ENCODE measurements at regions not wholly inside any gene's neighbourhood (a gene's known extent, or its start where the extent isn't known, plus 50 kb on each side); places are given as distances from the start of the nearest gene placed in this dataset.

GRCh38 chr1:242689378-242689777 is 164.9 kb upstream of the PLD5 start (continued):
- no peak for TF ChIP-seq PREB (CRISPR knock-in tag; IDR thresholded peaks at IDR 0.05)
- no peak for TF ChIP-seq NUFIP1 (IDR thresholded peaks at IDR 0.05; ENCODE audit: partially characterized antibody)
- no peak for TF ChIP-seq MEF2A (IDR thresholded peaks at IDR 0.05; ENCODE audit: control insufficient read depth, low read depth, low read length)
- TF ChIP-seq MYBL2 (IDR thresholded peaks at IDR 0.05; ENCODE audit: low read depth), result no peak
- TF ChIP-seq MYBL2 (CRISPR knock-in tag; IDR thresholded peaks at IDR 0.05; ENCODE audit: borderline replicate concordance), result no peak
- no peak for TF ChIP-seq ZNF445 (CRISPR knock-in tag; IDR thresholded peaks at IDR 0.05; ENCODE audit: low read depth)

- in situ Hi-C loops (cut with MboI), result no loop called here
- intact Hi-C loops (cut with micrococcal nuclease), result no loop called here
- no TSS peak for BruUV-seq (replicated peaks)
- Histone ChIP-seq H3K9ac (ENCODE audit: insufficient read depth in 1 of 2, low read depth in 2 of 2, low read length in 2 of 2) (no peak overlapping the region), H3K79me2 (ENCODE audit: control insufficient read depth, insufficient read depth, low read length) (no peaks in the 10 kb centered on the region), H3K4me2 (ENCODE audit: insufficient read depth, low read length) (no peak overlapping the region), H3K4me1 (replicated peaks in 1 of 2; ENCODE audit: control insufficient read depth in 2 of 2, insufficient read depth in 2 of 2, low read length in 2 of 2) (no peaks in the 10 kb centered on the region), H3K9me1 (ENCODE audit: control insufficient read depth, insufficient read depth, low read length) (no peaks in the 10 kb centered on the region), H3K4me3 (no peak overlapping the region), H3K27me3 (ENCODE audit: control insufficient read depth in 2 of 2, insufficient read depth in 2 of 2, low read length in 2 of 2) (no peaks in the 10 kb centered on the region), H3K27ac (ENCODE audit: extremely low read depth, low read depth, low read length) (no peak overlapping the region), H2AFZ (ENCODE audit: low read depth, low read length) (no peak overlapping the region), H3K9me3 (replicated peaks; ENCODE audit: control insufficient read depth, insufficient read depth, low read depth, low read length) (no peaks in the 10 kb centered on the region; the same call in 1 of the 2 replicates), H3K36me3 (ENCODE audit: control insufficient read depth, insufficient read depth, low read length) (no peaks in the 10 kb centered on the region), H4K20me1 (replicated peaks; ENCODE audit: control insufficient read depth, insufficient read depth, low read length) (no peaks in the 10 kb centered on the region)
- ChIA-PET POLR2A (no interaction called here), CTCF (ENCODE audit: low intra/inter-chr PET ratio) (no interaction called here)
- FAIRE-seq, result no peak
- WGBS (ENCODE audit: insufficient coverage, low coverage, missing lambda C conversion rate), result 3% methylated on average over 10 of the region's 10 CpGs
- TF ChIP-seq CSDE1 (IDR thresholded peaks at IDR 0.05), result no peak
- no peak for TF ChIP-seq NCOA1 (IDR thresholded peaks at IDR 0.05; ENCODE audit: low read depth)
- TF ChIP-seq ZNF316 (IDR thresholded peaks at IDR 0.05), result no peak
- TF ChIP-seq RBM17 (IDR thresholded peaks at IDR 0.05; ENCODE audit: borderline replicate concordance, low read depth, low read length), result no peak
- TF ChIP-seq BRF2 (IDR thresholded peaks at IDR 0.05; ENCODE audit: borderline replicate concordance, insufficient read depth, insufficient read length), result no peak
- no peak for DNase-seq (ENCODE audit: extremely low read depth in 1 of 4, low spot score in 3 of 4)
- ATAC-seq, result no peak
These were observed 150.6 kb upstream of the PLD5 start for GRCh38 chr1:242674951-242675645.

Data from K562 (cell line).